NT2/D1 (cell line): ENCODE measurements at regions not wholly inside any gene's neighbourhood (a gene's known extent, or its start where the extent isn't known, plus 50 kb on each side); places are given as distances from the start of the nearest gene placed in this dataset.

ENCODE experiments used
- YY1 ChIP-seq: IDR thresholded peaks from 2 replicates; pipeline ENCODE4 v1.6.1; 2011; ENCODE audit not compliant: insufficient read length, insufficient read depth
- ZNF274 ChIP-seq: IDR thresholded peaks from 2 replicates; pipeline ENCODE4 v1.6.1; 2011; ENCODE audit warnings: mild to moderate bottlenecking, low read depth, low read length

- no peak for TF ChIP-seq YY1
- no peak for TF ChIP-seq ZNF274
These were observed 128.0 kb upstream of the SDK2 start for GRCh38 chr17:73772107-73772705.
